B cell (primary cell): ENCODE measurements at regions not wholly inside any gene's neighbourhood (a gene's known extent, or its start where the extent isn't known, plus 50 kb on each side); places are given as distances from the start of the nearest gene placed in this dataset.

ENCODE experiments used
- ATAC-seq: fragments of 200-7000 bp; cut with Tn5 transposase; one replicate; pipeline ENCODE4 v1.10.0; 2021; ENCODE audit warnings: low read depth, mild to moderate bottlenecking, moderate number of reproducible peaks, moderate library complexity
- CTCF ChIA-PET: fragments of 350-600 bp; sonication (Branson Sonifier 250); formaldehyde crosslinking; loops from one replicate; lab custom pipeline; 2021; ENCODE audit warnings: antibody characterized with exemption, inconsistent platforms; lab: Charles Lee
- POLR2A ChIA-PET: fragments of 350-600 bp; sonication (Branson Sonifier 250); formaldehyde crosslinking; loops from one replicate; lab custom pipeline; 2021; ENCODE audit warnings: antibody characterized with exemption; lab: Charles Lee
- DNase-seq: peaks from one replicate; pipeline ENCODE4 v3.0.0; 2013
- H2AFZ ChIP-seq: 2 replicates; pipeline ENCODE4 v1.6.1; 2012; ENCODE audit warnings: mild to moderate bottlenecking, low read depth, low read length; ENCODE audit not compliant: insufficient read depth, poor library complexity, severe bottlenecking
- H3K27ac ChIP-seq, 2 donors: 1 replicate in 1 of 2; 2 replicates in 1 of 2; pipeline ENCODE4 v1.5.1; 2012 to 2013; ENCODE audit warnings: low read length in 2 of 2, mild to moderate bottlenecking in 2 of 2, moderate library complexity in 1 of 2
- H3K27me3 ChIP-seq, 4 experiments: fragments of 200-600 bp in 1 of 4; sonication (generic) in 1 of 4; replicated peaks in 1 of 4; 1 replicate in 2 of 4; 2 replicates in 2 of 4; pipeline versions ENCODE4 v1.6.1 to v1.7.0; 2013 to 2016; ENCODE audit warnings: low read length in 3 of 4, mild to moderate bottlenecking in 2 of 4, mixed read lengths in 1 of 4, moderate library complexity in 1 of 4; ENCODE audit not compliant: insufficient read depth in 4 of 4, control insufficient read depth in 3 of 4; ENCODE audit errors: control extremely low read depth in 1 of 4
- H3K36me3 ChIP-seq, 2 experiments: replicated peaks in 1 of 2; 1 replicate in 1 of 2; 2 replicates in 1 of 2; pipeline versions ENCODE4 v1.6.1 to v1.7.1; 2013; ENCODE audit warnings: low read length in 1 of 2; ENCODE audit not compliant: insufficient read depth in 2 of 2, control insufficient read depth in 1 of 2; ENCODE audit errors: control extremely low read depth in 1 of 2, extremely low read depth in 1 of 2
- H3K4me1 ChIP-seq, 2 donors: fragments of 200-600 bp in 1 of 2; sonication (generic) in 1 of 2; 1 replicate in 1 of 2; 2 replicates in 1 of 2; pipeline versions ENCODE4 v1.5.1 to v1.6.1; 2013 to 2017; ENCODE audit warnings: low read length in 2 of 2; ENCODE audit not compliant: control insufficient read depth in 2 of 2, insufficient read depth in 2 of 2
- H3K4me2 ChIP-seq: replicated peaks from 2 replicates; pipeline ENCODE3; 2012; ENCODE audit warnings: mild to moderate bottlenecking, low read depth, low read length; ENCODE audit not compliant: poor library complexity, severe bottlenecking
- H3K4me3 ChIP-seq, 5 experiments: fragments of 200-600 bp in 1 of 5; sonication (generic) in 1 of 5; 1 replicate in 3 of 5; 2 replicates in 2 of 5; pipeline versions ENCODE4 v1.5.1 to v1.7.0; 2011 to 2016; ENCODE audit warnings: low read length in 4 of 5, mild to moderate bottlenecking in 4 of 5, low read depth in 2 of 5, control low read depth in 1 of 5, moderate library complexity in 1 of 5; ENCODE audit not compliant: insufficient read depth in 1 of 5; ENCODE audit errors: control extremely low read depth in 1 of 5, extremely low read depth in 1 of 5
- H3K79me2 ChIP-seq: fragments of 200-600 bp; sonication (generic); one replicate; pipeline ENCODE4 v1.6.0; 2016; ENCODE audit warnings: low read length; ENCODE audit not compliant: control insufficient read depth, insufficient read depth
- H3K9ac ChIP-seq: fragments of 200-600 bp; sonication (generic); 2 replicates; pipeline ENCODE4 v1.6.1; 2017; ENCODE audit warnings: mild to moderate bottlenecking, low read length, moderate library complexity
- H3K9me3 ChIP-seq, 3 donors: one replicate each; pipeline versions ENCODE4 v1.6.1 to v1.7.1; 2013; ENCODE audit warnings: low read length in 2 of 3; ENCODE audit not compliant: control insufficient read depth in 2 of 3, insufficient read depth in 1 of 3; ENCODE audit errors: control extremely low read depth in 1 of 3
- H4K20me1 ChIP-seq: 2 replicates; pipeline ENCODE4 v1.6.0; 2012; ENCODE audit warnings: mild to moderate bottlenecking, low read length; ENCODE audit not compliant: insufficient read depth, control insufficient read depth, poor library complexity, severe bottlenecking
- H3K27ac Mint-ChIP-seq: one replicate; pipeline ENCODE4 v1.8.0; 2021; ENCODE audit warnings: mixed read lengths
- H3K27me3 Mint-ChIP-seq: one replicate; pipeline ENCODE4 v1.8.0; 2021; ENCODE audit warnings: mixed read lengths
- H3K4me1 Mint-ChIP-seq: one replicate; pipeline ENCODE4 v1.8.0; 2021; ENCODE audit warnings: mixed read lengths
- H3K4me3 Mint-ChIP-seq: one replicate; pipeline ENCODE4 v1.8.0; 2021; ENCODE audit warnings: mixed read lengths
- H3K9me3 Mint-ChIP-seq: one replicate; pipeline ENCODE4 v1.8.0; 2022; ENCODE audit warnings: mixed read lengths; ENCODE audit not compliant: insufficient read depth
- CTCF ChIP-seq: fragments of 200-600 bp; IDR thresholded peaks from one replicate; pipeline ENCODE4 v1.8.0; 2022; ENCODE audit warnings: antibody characterized with exemption, mild to moderate bottlenecking
- EZH2 ChIP-seq: IDR thresholded peaks from 2 replicates; pipeline ENCODE4 v1.6.1; 2012; ENCODE audit warnings: borderline replicate concordance, low read depth, mild to moderate bottlenecking, moderate library complexity, low read length; ENCODE audit not compliant: insufficient read depth, poor library complexity, severe bottlenecking
- WGBS: methylation state at CpG from one replicate; pipeline ENCODE4 v1.1.5; 2013; ENCODE audit warnings: missing lambda C conversion rate; ENCODE audit not compliant: insufficient coverage; 5-methylcytosine and 5-hydroxymethylcytosine counted together
- intact Hi-C: fragments of 100-400 bp; cut with micrococcal nuclease; formaldehyde crosslinking; loops from one replicate; pipeline ENCODE4 v1.10.0; 2022

DNA sequence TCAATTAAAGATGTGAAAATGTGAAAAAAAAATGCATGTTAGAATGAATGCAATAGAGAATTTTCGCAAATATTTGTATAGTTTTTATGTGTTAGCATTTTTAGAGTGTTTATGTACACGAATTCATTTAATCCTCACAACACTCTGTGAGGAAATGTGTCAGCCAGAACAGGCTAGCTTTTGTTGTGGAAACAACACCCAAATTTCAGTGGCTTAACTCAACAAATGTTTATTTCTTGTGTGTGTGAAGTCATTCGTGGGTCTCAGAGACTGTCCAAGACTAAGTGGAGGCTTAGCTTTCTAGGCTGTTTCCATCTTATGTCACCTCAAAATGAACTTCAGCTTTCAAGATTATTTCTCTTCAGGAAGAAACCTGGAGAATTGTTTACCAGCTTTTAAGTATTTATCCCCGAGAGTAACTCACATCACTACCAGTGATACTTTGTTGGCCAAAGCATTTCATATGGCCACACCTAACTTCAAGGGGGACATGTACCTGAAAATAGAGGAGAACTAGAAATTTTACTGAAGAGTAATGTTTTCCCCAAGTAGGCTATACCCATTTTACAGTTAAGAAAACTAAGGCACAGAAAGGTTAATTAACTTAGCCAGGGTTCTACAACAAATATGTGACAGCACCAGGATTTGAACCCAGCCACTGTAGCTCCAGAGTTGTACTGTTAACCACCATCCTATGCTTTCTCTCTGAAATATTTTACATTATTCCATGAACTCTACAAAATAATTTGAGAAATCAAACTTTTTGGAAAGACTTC lies 306.1 kb downstream of the QKI start:
- Histone ChIP-seq H3K4me2 (no peak overlapping the region), H4K20me1 (no peaks in the 10 kb centered on the region), H3K9me3 (peaks cover 0 to 15% (median 0%) of the 10 kb centered on the region in 3 donors), H2AFZ (no peak overlapping the region), H3K4me3 (no peak overlapping the region), H3K4me1 (peaks cover 34 to 47% of the 10 kb centered on the region in 2 donors), H3K9ac (no peak overlapping the region), H3K36me3 (no peaks in the 10 kb centered on the region), H3K27me3 (no peaks in the 10 kb centered on the region), H3K79me2 (no peaks in the 10 kb centered on the region), H3K27ac (no peak overlapping the region)
- WGBS: 86% methylated on average over 1 of the region's 4 CpGs
- H3K27ac Mint-ChIP-seq: no peak overlapping the region
- intact Hi-C loops: no loop called here
- no peak overlapping the region for H3K4me3 Mint-ChIP-seq
- H3K4me1 Mint-ChIP-seq: peaks cover 55% of the 10 kb centered on the region
- TF ChIP-seq EZH2 (no peak), CTCF (no peak)
- DNase-seq (no peak), ATAC-seq (no peak)
- H3K9me3 Mint-ChIP-seq: peaks cover 4% of the 10 kb centered on the region
- no peaks in the 10 kb centered on the region for H3K27me3 Mint-ChIP-seq
- POLR2A ChIA-PET: no interaction called here
- CTCF ChIA-PET: no interaction called here

DNA sequence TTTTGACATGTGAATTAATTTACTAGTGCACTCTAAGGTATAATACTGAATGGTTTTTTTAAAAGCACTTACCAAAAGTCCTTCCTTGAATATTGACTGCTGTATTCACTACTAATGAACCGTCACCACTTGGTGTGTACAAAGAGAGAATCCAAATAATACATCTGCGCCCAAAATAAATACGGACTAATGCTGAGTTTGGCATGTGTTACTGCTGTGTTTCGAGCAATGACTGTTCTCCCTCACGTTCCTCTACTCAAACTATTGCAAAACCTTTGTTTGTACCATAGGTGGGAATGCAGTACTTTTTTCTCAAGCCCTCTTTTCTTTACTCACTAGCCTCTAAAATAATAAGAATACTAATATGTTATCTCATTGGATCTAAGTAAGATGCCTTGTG lies 305.5 kb downstream of the QKI start:
- H4K20me1 ChIP-seq: no peaks in the 10 kb centered on the region
- H3K9me3 ChIP-seq: peaks cover 0 to 13% (median 0%) of the 10 kb centered on the region in 3 donors
- H3K4me3 ChIP-seq: no peak overlapping the region
- peaks cover 4% of the 10 kb centered on the region for H3K9me3 Mint-ChIP-seq
- ChIA-PET POLR2A (no interaction called here), CTCF (no interaction called here)
- H3K4me3 Mint-ChIP-seq: no peak overlapping the region
- no peak for TF ChIP-seq EZH2
- 100% methylated on average over 1 of the region's 5 CpGs for WGBS
- peaks cover 53% of the 10 kb centered on the region for H3K4me1 Mint-ChIP-seq
- H3K27me3 ChIP-seq: no peaks in the 10 kb centered on the region
- no peak overlapping the region for H3K4me2 ChIP-seq
- H3K27ac ChIP-seq: no peak overlapping the region
- intact Hi-C loops: no loop called here
- DNase-seq (no peak), ATAC-seq (no peak)
- H3K9ac ChIP-seq: no peak overlapping the region
- no peaks in the 10 kb centered on the region for H3K79me2 ChIP-seq
- H3K4me1 ChIP-seq: peaks cover 36 to 46% of the 10 kb centered on the region in 2 donors
- no peak overlapping the region for H3K27ac Mint-ChIP-seq
- no peaks in the 10 kb centered on the region for H3K36me3 ChIP-seq
- no peaks in the 10 kb centered on the region for H3K27me3 Mint-ChIP-seq
- H2AFZ ChIP-seq: no peak overlapping the region
